Endothelial cell of umbilical vein (primary cell): ENCODE measurements at regions not wholly inside any gene's neighbourhood (a gene's known extent, or its start where the extent isn't known, plus 50 kb on each side); places are given as distances from the start of the nearest gene placed in this dataset.

Experiments
- BruUV-seq: library from RNA; stranded (reverse); fragments of 400-500 nt; replicated peaks from 2 replicates; lab custom pipeline; 2021; lab: Mats Ljungman, UMichigan
- CTCF ChIA-PET: fragments of 300-600, 350-600 bp; sonication (Branson Sonifier 250); formaldehyde crosslinking; loops from one replicate; lab custom pipeline; 2021; ENCODE audit warnings: antibody characterized with exemption, inconsistent platforms; lab: Charles Lee
- POLR2A ChIA-PET: fragments of 300-600, 350-600 bp; sonication (Branson Sonifier 250); formaldehyde crosslinking; loops from one replicate; lab custom pipeline; 2021; ENCODE audit warnings: antibody characterized with exemption, inconsistent platforms; lab: Charles Lee
- DNase-seq: peaks from one replicate; pipeline ENCODE4 v3.0.0-alpha.2; 2011; ENCODE audit warnings: low read depth, low spot score
- FAIRE-seq: peaks from 2 replicates; lab custom pipeline; 2011; peaks lifted over from hg19 to GRCh38; lab: Jason Lieb, UNC
- H2AFZ ChIP-seq: 2 replicates; pipeline ENCODE4 v1.6.0; 2012; ENCODE audit warnings: low read depth, low read length, control low read depth, inconsistent platforms
- H3K27ac ChIP-seq: 2 replicates; pipeline ENCODE4 v1.5.1; 2011; ENCODE audit warnings: low read depth, mild to moderate bottlenecking, control low read depth, low read length, moderate library complexity; ENCODE audit not compliant: insufficient read depth
- H3K27me3 ChIP-seq, 2 experiments: 2 replicates each; pipeline versions ENCODE4 v1.6.0 to v1.6.1; 2011; ENCODE audit warnings: low read length in 2 of 2, mixed read lengths in 1 of 2; ENCODE audit not compliant: control insufficient read depth in 2 of 2, insufficient read depth in 2 of 2
- H3K36me3 ChIP-seq, 2 experiments: 2 replicates in 1 of 2; 3 replicates in 1 of 2; pipeline ENCODE4 v1.5.1; 2011; ENCODE audit warnings: low read length in 2 of 2, mild to moderate bottlenecking in 1 of 2, moderate library complexity in 1 of 2; ENCODE audit not compliant: control insufficient read depth in 2 of 2, insufficient read depth in 2 of 2; ENCODE audit errors: extremely low read depth in 1 of 2
- H3K4me1 ChIP-seq: 3 replicates; pipeline ENCODE4 v1.5.1; 2011; ENCODE audit warnings: mild to moderate bottlenecking, low read length; ENCODE audit not compliant: control insufficient read depth, insufficient read depth; ENCODE audit errors: extremely low read depth
- H3K4me2 ChIP-seq: 2 replicates; pipeline ENCODE4 v1.6.1; 2011; ENCODE audit warnings: low read length, control low read depth, mixed read lengths; ENCODE audit not compliant: insufficient read depth
- H3K4me3 ChIP-seq, 3 experiments: fragments of 200-600 bp in 1 of 3; sonication (generic), shearing (Covaris generic) in 1 of 3; replicated peaks in 1 of 3; 2 replicates each; pipeline ENCODE4 v1.5.1; 2011 to 2016; ENCODE audit warnings: control low read depth in 3 of 3, low read length in 3 of 3, mild to moderate bottlenecking in 2 of 3, inconsistent platforms in 1 of 3, low read depth in 1 of 3, moderate library complexity in 1 of 3; ENCODE audit not compliant: insufficient read depth in 1 of 3
- H3K79me2 ChIP-seq: 2 replicates; pipeline ENCODE4 v1.6.0; 2012; ENCODE audit warnings: low read length, inconsistent platforms; ENCODE audit not compliant: control insufficient read depth, insufficient read depth
- H3K9ac ChIP-seq: replicated peaks from 2 replicates; pipeline ENCODE3; 2011; ENCODE audit warnings: low read length, control low read depth; ENCODE audit not compliant: insufficient read depth; ENCODE audit errors: extremely low read depth
- H3K9me1 ChIP-seq: replicated peaks from 3 replicates; pipeline ENCODE4 v1.6.0; 2011; ENCODE audit warnings: mild to moderate bottlenecking, low read length; ENCODE audit not compliant: control insufficient read depth, insufficient read depth; ENCODE audit errors: extremely low read depth
- H3K9me3 ChIP-seq: replicated peaks from 2 replicates; pipeline ENCODE4 v1.5.1; 2012; ENCODE audit warnings: low read length, inconsistent platforms; ENCODE audit not compliant: control insufficient read depth, insufficient read depth
- H4K20me1 ChIP-seq: replicated peaks from 2 replicates; pipeline ENCODE3; 2011; ENCODE audit warnings: mild to moderate bottlenecking, low read length; ENCODE audit not compliant: control insufficient read depth, insufficient read depth; ENCODE audit errors: extremely low read depth
- EZH2 ChIP-seq: IDR thresholded peaks from 2 replicates; pipeline ENCODE4 v1.6.1; 2012; ENCODE audit warnings: borderline replicate concordance, low read depth, mild to moderate bottlenecking, moderate library complexity, low read length, inconsistent platforms; ENCODE audit not compliant: severe bottlenecking
- FOS ChIP-seq: IDR thresholded peaks from 2 replicates; pipeline ENCODE4 v1.6.1; 2011; ENCODE audit warnings: mild to moderate bottlenecking, low read length, moderate library complexity, borderline replicate concordance; ENCODE audit not compliant: insufficient read depth
- GATA2 ChIP-seq: IDR thresholded peaks from 2 replicates; pipeline ENCODE4 v1.7.0; 2011; ENCODE audit warnings: low read depth, mild to moderate bottlenecking, moderate library complexity, mixed read lengths, low read length; ENCODE audit not compliant: insufficient read length, insufficient read depth
- JUN ChIP-seq: IDR thresholded peaks from 2 replicates; pipeline ENCODE4 v1.6.1; 2011; ENCODE audit warnings: borderline replicate concordance, low read depth; ENCODE audit not compliant: insufficient read length, insufficient read depth
- MYC ChIP-seq: IDR thresholded peaks from one replicate; pipeline ENCODE4 v1.6.1; 2011; ENCODE audit warnings: mild to moderate bottlenecking, low read depth, low read length
- POLR2A ChIP-seq: IDR thresholded peaks from 2 replicates; pipeline ENCODE4 v1.6.1; 2012; ENCODE audit warnings: low read depth, mild to moderate bottlenecking, control low read depth, low read length
- POLR2AphosphoS5 ChIP-seq: IDR thresholded peaks from 2 replicates; pipeline ENCODE4 v1.6.1; 2012; ENCODE audit warnings: low read depth, mild to moderate bottlenecking, control low read depth, low read length, moderate library complexity; ENCODE audit not compliant: insufficient read depth
- dilution Hi-C: fragments of 300-500 bp; cut with MboI; formaldehyde crosslinking; loops from one replicate; pipeline ENCODE4 v1.15.0; 2019; ENCODE audit warnings: low sequenced_read_pairs; ENCODE audit not compliant: extremely low pct_ligation_motif_present
- intact Hi-C: fragments of 100-400 bp; cut with micrococcal nuclease; formaldehyde crosslinking; loops from one replicate; pipeline ENCODE4 v1.10.0; 2022
- TF ChIP-seq, protein P1 (sequence below), 2 donors: IDR thresholded peaks; 1 replicate in 1 of 2; 2 replicates in 1 of 2; pipeline ENCODE4 v1.5.1; 2011; ENCODE audit warnings: low read length in 2 of 2, mild to moderate bottlenecking in 2 of 2, moderate library complexity in 2 of 2, control low read depth in 1 of 2, inconsistent platforms in 1 of 2, low read depth in 1 of 2; ENCODE audit not compliant: insufficient read depth in 1 of 2; ENCODE audit errors: extremely low read depth in 1 of 2
- TF ChIP-seq, protein P2 (sequence below): IDR thresholded peaks from 2 replicates; pipeline ENCODE4 v1.6.1; 2011; ENCODE audit not compliant: insufficient read depth, insufficient read length

DNA sequence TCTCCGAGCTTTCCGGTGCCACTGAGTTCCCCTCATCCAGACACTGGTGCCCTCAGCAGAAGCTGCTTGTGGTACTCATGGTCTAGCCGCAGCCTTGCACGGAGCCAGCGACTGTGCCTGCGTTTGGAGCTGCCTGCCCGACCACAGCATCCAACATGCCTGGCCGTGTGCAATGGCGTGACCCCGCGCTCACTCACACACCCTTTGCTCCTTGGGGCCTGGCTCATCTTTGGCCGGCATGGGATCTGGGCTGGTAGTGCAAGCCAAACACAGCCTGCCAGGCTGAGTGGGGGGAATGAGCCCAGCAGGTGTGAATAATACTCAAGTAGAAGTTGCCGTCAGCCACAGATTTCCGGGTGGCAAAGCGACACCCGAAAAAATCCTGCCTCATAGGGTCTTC is 1178.7 kb upstream of the GBE1 start:
- Histone ChIP-seq H3K27ac (no peak overlapping the region), H2AFZ (no peak overlapping the region), H3K9ac (no peak overlapping the region), H3K27me3 (no peaks in the 10 kb centered on the region), H4K20me1 (no peaks in the 10 kb centered on the region), H3K4me1 (no peaks in the 10 kb centered on the region), H3K9me1 (no peaks in the 10 kb centered on the region), H3K36me3 (no peaks in the 10 kb centered on the region), H3K4me3 (no peak overlapping the region), H3K79me2 (no peaks in the 10 kb centered on the region), H3K4me2 (no peak overlapping the region), H3K9me3 (no peaks in the 10 kb centered on the region)
- no peak for DNase-seq
- CTCF ChIA-PET = no interaction called here
- POLR2A ChIA-PET = no interaction called here
- dilution Hi-C loops = no loop called here
- TF ChIP-seq POLR2AphosphoS5 (no peak), MYC (no peak), POLR2A (no peak), EZH2 (no peak), JUN (no peak), FOS (no peak), GATA2 (no peak)
- TF ChIP-seq, protein P1, sequence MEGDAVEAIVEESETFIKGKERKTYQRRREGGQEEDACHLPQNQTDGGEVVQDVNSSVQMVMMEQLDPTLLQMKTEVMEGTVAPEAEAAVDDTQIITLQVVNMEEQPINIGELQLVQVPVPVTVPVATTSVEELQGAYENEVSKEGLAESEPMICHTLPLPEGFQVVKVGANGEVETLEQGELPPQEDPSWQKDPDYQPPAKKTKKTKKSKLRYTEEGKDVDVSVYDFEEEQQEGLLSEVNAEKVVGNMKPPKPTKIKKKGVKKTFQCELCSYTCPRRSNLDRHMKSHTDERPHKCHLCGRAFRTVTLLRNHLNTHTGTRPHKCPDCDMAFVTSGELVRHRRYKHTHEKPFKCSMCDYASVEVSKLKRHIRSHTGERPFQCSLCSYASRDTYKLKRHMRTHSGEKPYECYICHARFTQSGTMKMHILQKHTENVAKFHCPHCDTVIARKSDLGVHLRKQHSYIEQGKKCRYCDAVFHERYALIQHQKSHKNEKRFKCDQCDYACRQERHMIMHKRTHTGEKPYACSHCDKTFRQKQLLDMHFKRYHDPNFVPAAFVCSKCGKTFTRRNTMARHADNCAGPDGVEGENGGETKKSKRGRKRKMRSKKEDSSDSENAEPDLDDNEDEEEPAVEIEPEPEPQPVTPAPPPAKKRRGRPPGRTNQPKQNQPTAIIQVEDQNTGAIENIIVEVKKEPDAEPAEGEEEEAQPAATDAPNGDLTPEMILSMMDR (IDR thresholded peaks at IDR 0.05; ENCODE audit: extremely low read depth in 1 of 2, insufficient read depth in 1 of 2, low read depth in 1 of 2, low read length in 2 of 2) = no peak
- TF ChIP-seq, protein P2, sequence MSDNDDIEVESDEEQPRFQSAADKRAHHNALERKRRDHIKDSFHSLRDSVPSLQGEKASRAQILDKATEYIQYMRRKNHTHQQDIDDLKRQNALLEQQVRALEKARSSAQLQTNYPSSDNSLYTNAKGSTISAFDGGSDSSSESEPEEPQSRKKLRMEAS = no peak
- FAIRE-seq = no peak
- BruUV-seq = no TSS peak
- intact Hi-C loops = no loop called here
